Keratinocyte (primary cell): ENCODE measurements at regions not wholly inside any gene's neighbourhood (a gene's known extent, or its start where the extent isn't known, plus 50 kb on each side); places are given as distances from the start of the nearest gene placed in this dataset.

ENCODE experiments used
- DNase-seq: peaks from one replicate; pipeline ENCODE4 v3.0.0-alpha.2; 2011; ENCODE audit warnings: low read depth, missing footprints, low spot score
- FAIRE-seq: peaks from 2 replicates; lab custom pipeline; 2011; peaks lifted over from hg19 to GRCh38; lab: Jason Lieb, UNC
- H2AFZ ChIP-seq: 2 replicates; pipeline ENCODE4 v1.6.0; 2012; ENCODE audit warnings: low read length, control low read depth, inconsistent platforms; ENCODE audit not compliant: control insufficient read depth
- H3K27ac ChIP-seq: 2 replicates; pipeline ENCODE4 v1.5.1; 2011; ENCODE audit warnings: low read length; ENCODE audit not compliant: control insufficient read depth, insufficient read depth
- H3K27me3 ChIP-seq: 3 replicates; pipeline ENCODE4 v1.6.0; 2011; ENCODE audit warnings: low read length; ENCODE audit not compliant: control insufficient read depth, insufficient read depth; ENCODE audit errors: extremely low read depth
- H3K36me3 ChIP-seq, 2 experiments: 2 replicates in 1 of 2; 3 replicates in 1 of 2; pipeline ENCODE4 v1.5.1; 2011; ENCODE audit warnings: low read length in 2 of 2, mild to moderate bottlenecking in 1 of 2; ENCODE audit not compliant: control insufficient read depth in 2 of 2, insufficient read depth in 2 of 2; ENCODE audit errors: extremely low read depth in 1 of 2
- H3K4me1 ChIP-seq: 3 replicates; pipeline ENCODE4 v1.5.1; 2011; ENCODE audit warnings: low read length; ENCODE audit not compliant: control insufficient read depth, insufficient read depth; ENCODE audit errors: extremely low read depth
- H3K4me2 ChIP-seq: 3 replicates; pipeline ENCODE4 v1.6.0; 2011; ENCODE audit warnings: low read depth, low read length; ENCODE audit not compliant: control insufficient read depth, insufficient read depth; ENCODE audit errors: extremely low read depth
- H3K4me3 ChIP-seq, 3 experiments: fragments of 200-600 bp in 1 of 3; sonication (generic) in 1 of 3; 2 replicates in 2 of 3; 3 replicates in 1 of 3; pipeline ENCODE4 v1.5.1; 2011 to 2016; ENCODE audit warnings: low read length in 3 of 3, mild to moderate bottlenecking in 3 of 3, control low read depth in 2 of 3, inconsistent platforms in 1 of 3, low read depth in 1 of 3, mixed read lengths in 1 of 3, mixed run types in 1 of 3, moderate library complexity in 1 of 3; ENCODE audit not compliant: control insufficient read depth in 2 of 3, insufficient read depth in 2 of 3; ENCODE audit errors: extremely low read depth in 1 of 3
- H3K79me2 ChIP-seq: 2 replicates; pipeline ENCODE4 v1.6.0; 2012; ENCODE audit warnings: low read length; ENCODE audit not compliant: control insufficient read depth, insufficient read depth
- H3K9ac ChIP-seq: 3 replicates; pipeline ENCODE4 v1.6.0; 2011; ENCODE audit warnings: low read length; ENCODE audit not compliant: control insufficient read depth, insufficient read depth; ENCODE audit errors: extremely low read depth
- H3K9me1 ChIP-seq: 3 replicates; pipeline ENCODE4 v1.6.0; 2011; ENCODE audit warnings: low read length; ENCODE audit not compliant: control insufficient read depth, insufficient read depth; ENCODE audit errors: extremely low read depth
- H3K9me3 ChIP-seq: 2 replicates; pipeline ENCODE4 v1.5.1; 2012; ENCODE audit warnings: low read depth, low read length; ENCODE audit not compliant: control insufficient read depth
- H4K20me1 ChIP-seq: 3 replicates; pipeline ENCODE4 v1.6.0; 2011; ENCODE audit warnings: low read length; ENCODE audit not compliant: control insufficient read depth, insufficient read depth; ENCODE audit errors: extremely low read depth
- CTCF ChIP-seq, 3 experiments: IDR thresholded peaks in 1 of 3; conservative IDR thresholded peaks in 1 of 3; optimal IDR thresholded peaks in 1 of 3; 2 replicates in 2 of 3; 3 replicates in 1 of 3; pipeline versions ENCODE3 to v1.5.1; 2011; ENCODE audit warnings: low read length in 3 of 3, mild to moderate bottlenecking in 3 of 3, moderate library complexity in 2 of 3, control low read depth in 1 of 3, inconsistent platforms in 1 of 3; ENCODE audit not compliant: insufficient read depth in 2 of 3; ENCODE audit errors: extremely low read depth in 1 of 3
- EZH2 ChIP-seq: IDR thresholded peaks from one replicate; pipeline ENCODE4 v1.6.1; 2012; ENCODE audit warnings: inconsistent platforms, mild to moderate bottlenecking, low read length, moderate library complexity
- dilution Hi-C: fragments of 300-500 bp; cut with MboI; formaldehyde crosslinking; loops from one replicate; pipeline ENCODE4 v1.7.0; 2020; ENCODE audit warnings: low sequenced_read_pairs; ENCODE audit not compliant: extremely low pct_ligation_motif_present

- H3K4me1 ChIP-seq, result no peaks in the 10 kb centered on the region
- H3K9me3 ChIP-seq, result no peaks in the 10 kb centered on the region
- no peak overlapping the region for H3K27ac ChIP-seq
- no peak overlapping the region for H2AFZ ChIP-seq
- no peaks in the 10 kb centered on the region for H3K9me1 ChIP-seq
- H3K4me2 ChIP-seq, result no peak overlapping the region
- FAIRE-seq (no peak), DNase-seq (no peak)
- no peak overlapping the region for H3K4me3 ChIP-seq
- no peak for TF ChIP-seq EZH2
- no peak for TF ChIP-seq CTCF (optimal IDR thresholded peaks at IDR 0.05 in 1 of 3, IDR thresholded peaks at IDR 0.05 in 1 of 3, conservative IDR thresholded peaks at IDR 0.05 in 1 of 3; ENCODE audit: extremely low read depth in 1 of 3, insufficient read depth in 2 of 3, low read length in 3 of 3)
- H3K79me2 ChIP-seq, result no peaks in the 10 kb centered on the region
- no peaks in the 10 kb centered on the region for H3K36me3 ChIP-seq
- dilution Hi-C loops, result no loop called here
- no peaks in the 10 kb centered on the region for H4K20me1 ChIP-seq
- no peaks in the 10 kb centered on the region for H3K27me3 ChIP-seq
- H3K9ac ChIP-seq, result no peak overlapping the region
Measured at GRCh38 chr6:71123051-71123450, 165.6 kb upstream of the OGFRL1 start.

GRCh38 chr6:71124340-71124739, 164.3 kb upstream of the OGFRL1 start:
- Histone ChIP-seq H3K9me1 (no peaks in the 10 kb centered on the region), H3K9me3 (no peaks in the 10 kb centered on the region), H3K36me3 (no peaks in the 10 kb centered on the region), H3K4me1 (no peaks in the 10 kb centered on the region), H3K4me2 (no peak overlapping the region), H3K27ac (no peak overlapping the region), H4K20me1 (no peaks in the 10 kb centered on the region), H3K4me3 (no peak overlapping the region), H2AFZ (no peak overlapping the region), H3K27me3 (no peaks in the 10 kb centered on the region), H3K79me2 (no peaks in the 10 kb centered on the region), H3K9ac (no peak overlapping the region)
- DNase-seq (no peak), FAIRE-seq (no peak)
- dilution Hi-C loops, result no loop called here
- TF ChIP-seq CTCF (optimal IDR thresholded peaks at IDR 0.05 in 1 of 3, IDR thresholded peaks at IDR 0.05 in 1 of 3, conservative IDR thresholded peaks at IDR 0.05 in 1 of 3; ENCODE audit: extremely low read depth in 1 of 3, insufficient read depth in 2 of 3, low read length in 3 of 3) (no peak), EZH2 (no peak)
